OCI-LY7 (cell line): ENCODE measurements at regions not wholly inside any gene's neighbourhood (a gene's known extent, or its start where the extent isn't known, plus 50 kb on each side); places are given as distances from the start of the nearest gene placed in this dataset.

ENCODE experiments used
- EZH2phosphoT487 ChIP-seq: fragments of 200-600 bp; sonication (generic); IDR thresholded peaks from 2 replicates; pipeline ENCODE4 v1.6.1; 2018; ENCODE audit warnings: low read depth, borderline replicate concordance, mild to moderate bottlenecking, mixed run types, antibody characterized with exemption, low read length, moderate library complexity, mixed read lengths
- TF ChIP-seq, protein P1 (sequence below): fragments of 200-600 bp; sonication (generic); conservative IDR thresholded peaks from 2 replicates; pipeline ENCODE4 v1.5.1; 2014; ENCODE audit warnings: mild to moderate bottlenecking, antibody characterized with exemption, low read length, moderate library complexity, mixed read lengths

GRCh38 chrX:45264865-45265264, 64.2 kb upstream of the DIPK2B start:
- TF ChIP-seq, protein P1, sequence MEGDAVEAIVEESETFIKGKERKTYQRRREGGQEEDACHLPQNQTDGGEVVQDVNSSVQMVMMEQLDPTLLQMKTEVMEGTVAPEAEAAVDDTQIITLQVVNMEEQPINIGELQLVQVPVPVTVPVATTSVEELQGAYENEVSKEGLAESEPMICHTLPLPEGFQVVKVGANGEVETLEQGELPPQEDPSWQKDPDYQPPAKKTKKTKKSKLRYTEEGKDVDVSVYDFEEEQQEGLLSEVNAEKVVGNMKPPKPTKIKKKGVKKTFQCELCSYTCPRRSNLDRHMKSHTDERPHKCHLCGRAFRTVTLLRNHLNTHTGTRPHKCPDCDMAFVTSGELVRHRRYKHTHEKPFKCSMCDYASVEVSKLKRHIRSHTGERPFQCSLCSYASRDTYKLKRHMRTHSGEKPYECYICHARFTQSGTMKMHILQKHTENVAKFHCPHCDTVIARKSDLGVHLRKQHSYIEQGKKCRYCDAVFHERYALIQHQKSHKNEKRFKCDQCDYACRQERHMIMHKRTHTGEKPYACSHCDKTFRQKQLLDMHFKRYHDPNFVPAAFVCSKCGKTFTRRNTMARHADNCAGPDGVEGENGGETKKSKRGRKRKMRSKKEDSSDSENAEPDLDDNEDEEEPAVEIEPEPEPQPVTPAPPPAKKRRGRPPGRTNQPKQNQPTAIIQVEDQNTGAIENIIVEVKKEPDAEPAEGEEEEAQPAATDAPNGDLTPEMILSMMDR, result no peak
- no peak for TF ChIP-seq EZH2phosphoT487
